Activated T-helper 17 cell treated with anti-CD3 and anti-CD28 coated beads, Interleukin-2, amount 50 U/mL, for 72 hours (primary cell): ENCODE measurements at regions not wholly inside any gene's neighbourhood (a gene's known extent, or its start where the extent isn't known, plus 50 kb on each side); places are given as distances from the start of the nearest gene placed in this dataset.
"Not testable (repeated sequence)": the region's sequence is repeated elsewhere in the genome, so short reads cannot be mapped to it uniquely, and the experiment has no call there.

ENCODE experiments used
- ATAC-seq: fragments of 150-1000 bp; cut with Tn5 transposase; replicated peaks from 2 replicates; pipeline ENCODE4 v1.10.0; 2021; ENCODE audit warnings: mild to moderate bottlenecking, moderate library complexity
- H3K27ac Mint-ChIP-seq: one replicate; pipeline ENCODE4 v1.8.0; 2022; ENCODE audit warnings: mixed read lengths
- H3K27me3 Mint-ChIP-seq: one replicate; pipeline ENCODE4 v1.8.0; 2022; ENCODE audit warnings: mixed read lengths
- H3K36me3 Mint-ChIP-seq: one replicate; pipeline ENCODE4 v1.8.0; 2022; ENCODE audit warnings: low read depth, mild to moderate bottlenecking, mixed read lengths
- H3K4me1 Mint-ChIP-seq: one replicate; pipeline ENCODE4 v1.8.0; 2022; ENCODE audit warnings: mixed read lengths
- H3K4me3 Mint-ChIP-seq: one replicate; pipeline ENCODE4 v1.8.0; 2022; ENCODE audit warnings: mild to moderate bottlenecking, mixed read lengths
- H3K9me3 Mint-ChIP-seq: one replicate; pipeline ENCODE4 v1.8.0; 2022; ENCODE audit warnings: mixed read lengths

- not testable (repeated sequence) for H3K4me1 Mint-ChIP-seq, H3K4me3 Mint-ChIP-seq, H3K36me3 Mint-ChIP-seq, H3K9me3 Mint-ChIP-seq, H3K27me3 Mint-ChIP-seq, H3K27ac Mint-ChIP-seq, ATAC-seq
Observed at GRCh38 chr17:20701366-20701765, 121.8 kb downstream of the CDRT15L2 start.

- H3K9me3 Mint-ChIP-seq, result no peaks in the 10 kb centered on the region
- peaks cover 5% of the 10 kb centered on the region for H3K4me1 Mint-ChIP-seq
- no peak for ATAC-seq
- no peaks in the 10 kb centered on the region for H3K36me3 Mint-ChIP-seq
- peaks cover 3% of the 10 kb centered on the region for H3K27me3 Mint-ChIP-seq
- H3K4me3 Mint-ChIP-seq, result no peak overlapping the region
- no peak overlapping the region for H3K27ac Mint-ChIP-seq
Observed at GRCh38 chr17:20702692-20703091, 123.2 kb downstream of the CDRT15L2 start.

- H3K4me1 Mint-ChIP-seq, result peaks cover under 1% of the 10 kb centered on the region
- no peak overlapping the region for H3K27ac Mint-ChIP-seq
- no peaks in the 10 kb centered on the region for H3K9me3 Mint-ChIP-seq
- no peak for ATAC-seq
- H3K27me3 Mint-ChIP-seq, result peaks cover 3% of the 10 kb centered on the region
- H3K4me3 Mint-ChIP-seq, result no peak overlapping the region
- H3K36me3 Mint-ChIP-seq, result no peaks in the 10 kb centered on the region
Observed at GRCh38 chr17:20703781-20704180, 124.3 kb downstream of the CDRT15L2 start.

GRCh38 chr17:20705186-20705585 lies 125.7 kb downstream of the CDRT15L2 start:
- not testable (repeated sequence) for H3K27ac Mint-ChIP-seq, H3K36me3 Mint-ChIP-seq, H3K27me3 Mint-ChIP-seq, H3K9me3 Mint-ChIP-seq, H3K4me1 Mint-ChIP-seq, ATAC-seq, H3K4me3 Mint-ChIP-seq

GRCh38 chr17:20706751-20707373 lies 127.3 kb downstream of the CDRT15L2 start:
- H3K9me3 Mint-ChIP-seq, result no peaks in the 10 kb centered on the region
- no peak overlapping the region for H3K4me3 Mint-ChIP-seq
- H3K27me3 Mint-ChIP-seq, result peaks cover 3% of the 10 kb centered on the region
- no peaks in the 10 kb centered on the region for H3K4me1 Mint-ChIP-seq
- no peak for ATAC-seq
- no peak overlapping the region for H3K27ac Mint-ChIP-seq
- H3K36me3 Mint-ChIP-seq, result no peaks in the 10 kb centered on the region

GRCh38 chr17:20708821-20709220 lies 129.3 kb downstream of the CDRT15L2 start:
- H3K4me1 Mint-ChIP-seq, H3K27ac Mint-ChIP-seq, H3K36me3 Mint-ChIP-seq, ATAC-seq, H3K4me3 Mint-ChIP-seq, H3K9me3 Mint-ChIP-seq, H3K27me3 Mint-ChIP-seq: not testable (repeated sequence)

GRCh38 chr17:20716481-20716880 lies 137.0 kb downstream of the CDRT15L2 start:
- H3K27me3 Mint-ChIP-seq, H3K36me3 Mint-ChIP-seq: not testable (repeated sequence)

GRCh38 chr17:20721171-20721570 lies 141.6 kb downstream of the CDRT15L2 start:
- ATAC-seq, result no peak
- Mint-ChIP-seq H3K4me1 (no peaks in the 10 kb centered on the region), H3K4me3 (no peak overlapping the region), H3K27ac (no peak overlapping the region), H3K9me3 (no peaks in the 10 kb centered on the region), H3K36me3 (no peaks in the 10 kb centered on the region), H3K27me3 (peaks cover 7% of the 10 kb centered on the region)

More at GRCh38 chr17:20716481-20716880, 137.0 kb downstream of the CDRT15L2 start:
- not testable (repeated sequence) for H3K9me3 Mint-ChIP-seq, H3K4me3 Mint-ChIP-seq, H3K4me1 Mint-ChIP-seq, ATAC-seq, H3K27ac Mint-ChIP-seq

- H3K9me3 Mint-ChIP-seq, ATAC-seq, H3K36me3 Mint-ChIP-seq, H3K4me1 Mint-ChIP-seq, H3K4me3 Mint-ChIP-seq, H3K27ac Mint-ChIP-seq: not testable (repeated sequence)
- peaks cover 16% of the 10 kb centered on the region for H3K27me3 Mint-ChIP-seq
Observed at GRCh38 chr17:20724391-20724790, 144.9 kb downstream of the CDRT15L2 start.

GRCh38 chr17:20727201-20727600 lies 147.7 kb downstream of the CDRT15L2 start:
- H3K27me3 Mint-ChIP-seq, result peaks cover 20% of the 10 kb centered on the region
- not testable (repeated sequence) for H3K27ac Mint-ChIP-seq

GRCh38 chr17:20728181-20728580 lies 148.7 kb downstream of the CDRT15L2 start:
- Mint-ChIP-seq H3K9me3 (no peaks in the 10 kb centered on the region), H3K4me3 (no peak overlapping the region), H3K27ac (no peak overlapping the region), H3K36me3 (no peaks in the 10 kb centered on the region), H3K4me1 (no peaks in the 10 kb centered on the region), H3K27me3 (peaks cover 20% of the 10 kb centered on the region)
- ATAC-seq, result no peak

More at GRCh38 chr17:20727201-20727600, 147.7 kb downstream of the CDRT15L2 start:
- H3K4me1 Mint-ChIP-seq, H3K36me3 Mint-ChIP-seq, H3K9me3 Mint-ChIP-seq, ATAC-seq, H3K4me3 Mint-ChIP-seq: not testable (repeated sequence)

GRCh38 chr17:20731131-20731530 lies 151.6 kb downstream of the CDRT15L2 start:
- not testable (repeated sequence) for H3K4me1 Mint-ChIP-seq, ATAC-seq, H3K9me3 Mint-ChIP-seq, H3K36me3 Mint-ChIP-seq, H3K27ac Mint-ChIP-seq, H3K4me3 Mint-ChIP-seq
- peaks cover 16% of the 10 kb centered on the region for H3K27me3 Mint-ChIP-seq

- Mint-ChIP-seq H3K27me3 (peaks cover 19% of the 10 kb centered on the region), H3K9me3 (no peaks in the 10 kb centered on the region), H3K27ac (no peak overlapping the region), H3K36me3 (no peaks in the 10 kb centered on the region), H3K4me1 (no peaks in the 10 kb centered on the region), H3K4me3 (no peak overlapping the region)
- no peak for ATAC-seq
Observed at GRCh38 chr17:20733923-20734322, 154.4 kb downstream of the CDRT15L2 start.

- Mint-ChIP-seq H3K36me3 (no peaks in the 10 kb centered on the region), H3K27me3 (peaks cover 22% of the 10 kb centered on the region), H3K27ac (no peak overlapping the region), H3K9me3 (no peaks in the 10 kb centered on the region), H3K4me1 (no peaks in the 10 kb centered on the region), H3K4me3 (no peak overlapping the region)
- no peak for ATAC-seq
Observed at GRCh38 chr17:20735796-20736195, 156.3 kb downstream of the CDRT15L2 start.

- peaks cover 25% of the 10 kb centered on the region for H3K27me3 Mint-ChIP-seq
- H3K4me3 Mint-ChIP-seq, H3K4me1 Mint-ChIP-seq, H3K27ac Mint-ChIP-seq, H3K36me3 Mint-ChIP-seq, ATAC-seq, H3K9me3 Mint-ChIP-seq: not testable (repeated sequence)
Observed at GRCh38 chr17:20737636-20738035, 158.1 kb downstream of the CDRT15L2 start.

- no peaks in the 10 kb centered on the region for H3K4me1 Mint-ChIP-seq
- no peak overlapping the region for H3K4me3 Mint-ChIP-seq
Observed at GRCh38 chr17:20771104-20771503, 191.6 kb downstream of the CDRT15L2 start.

More at GRCh38 chr17:20771104-20771503, 191.6 kb downstream of the CDRT15L2 start:
- no peak for ATAC-seq
- no peak overlapping the region for H3K27ac Mint-ChIP-seq
- H3K9me3 Mint-ChIP-seq, result no peaks in the 10 kb centered on the region
- no peaks in the 10 kb centered on the region for H3K36me3 Mint-ChIP-seq
- peaks cover 7% of the 10 kb centered on the region for H3K27me3 Mint-ChIP-seq
